ENCODE measurements at regions not wholly inside any gene's neighbourhood (a gene's known extent, or its start where the extent isn't known, plus 50 kb on each side); places are given as distances from the start of the nearest gene placed in this dataset.

DNA sequence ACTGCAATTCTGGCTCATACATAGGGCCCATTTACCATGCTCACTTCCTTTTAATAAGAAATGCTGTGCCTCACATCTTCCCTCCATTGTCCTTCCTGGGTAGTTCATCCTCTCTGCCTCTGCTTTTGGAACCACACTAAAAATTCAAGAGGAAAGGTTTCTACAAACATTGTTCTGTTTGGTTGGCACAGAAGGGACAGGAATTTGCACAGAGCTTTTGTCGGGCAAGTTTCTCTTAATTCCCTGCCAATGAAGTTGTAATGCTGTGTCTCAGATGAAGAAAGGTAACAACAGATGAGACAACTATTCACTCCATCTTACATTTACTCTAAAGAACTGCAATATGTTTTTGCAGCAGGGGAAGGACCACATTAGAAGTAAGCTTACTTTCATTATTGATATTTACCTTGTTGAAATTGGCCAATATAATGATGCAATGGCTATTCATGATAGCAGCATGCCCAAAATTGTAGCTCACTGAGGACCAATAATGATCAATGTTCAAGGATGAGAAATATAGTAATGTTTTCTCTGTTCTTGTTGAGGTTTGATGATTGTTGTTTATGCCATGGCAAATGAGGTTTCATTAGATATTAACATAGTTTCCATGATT is 82.5 kb upstream of the HMHB1 start:
- no peak for TF ChIP-seq EZH2 (IDR thresholded peaks at IDR 0.05; ENCODE audit: borderline replicate concordance, low read depth, low read length, poor library complexity, severe bottlenecking)
- TF ChIP-seq, protein P1, sequence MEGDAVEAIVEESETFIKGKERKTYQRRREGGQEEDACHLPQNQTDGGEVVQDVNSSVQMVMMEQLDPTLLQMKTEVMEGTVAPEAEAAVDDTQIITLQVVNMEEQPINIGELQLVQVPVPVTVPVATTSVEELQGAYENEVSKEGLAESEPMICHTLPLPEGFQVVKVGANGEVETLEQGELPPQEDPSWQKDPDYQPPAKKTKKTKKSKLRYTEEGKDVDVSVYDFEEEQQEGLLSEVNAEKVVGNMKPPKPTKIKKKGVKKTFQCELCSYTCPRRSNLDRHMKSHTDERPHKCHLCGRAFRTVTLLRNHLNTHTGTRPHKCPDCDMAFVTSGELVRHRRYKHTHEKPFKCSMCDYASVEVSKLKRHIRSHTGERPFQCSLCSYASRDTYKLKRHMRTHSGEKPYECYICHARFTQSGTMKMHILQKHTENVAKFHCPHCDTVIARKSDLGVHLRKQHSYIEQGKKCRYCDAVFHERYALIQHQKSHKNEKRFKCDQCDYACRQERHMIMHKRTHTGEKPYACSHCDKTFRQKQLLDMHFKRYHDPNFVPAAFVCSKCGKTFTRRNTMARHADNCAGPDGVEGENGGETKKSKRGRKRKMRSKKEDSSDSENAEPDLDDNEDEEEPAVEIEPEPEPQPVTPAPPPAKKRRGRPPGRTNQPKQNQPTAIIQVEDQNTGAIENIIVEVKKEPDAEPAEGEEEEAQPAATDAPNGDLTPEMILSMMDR (conservative IDR thresholded peaks at IDR 0.05; ENCODE audit: low read depth, low read length) = no peak
